NCI-H2107 treated with DMSO at 0.1 percent for 48 hours (cell line): ENCODE measurements at regions not wholly inside any gene's neighbourhood (a gene's known extent, or its start where the extent isn't known, plus 50 kb on each side); places are given as distances from the start of the nearest gene placed in this dataset.

Experiments
- DNase-seq: peaks from one replicate; lab custom pipeline; 2025; ENCODE audit not compliant: unreplicated experiment; lab: John Stamatoyannopoulos, UW

DNA sequence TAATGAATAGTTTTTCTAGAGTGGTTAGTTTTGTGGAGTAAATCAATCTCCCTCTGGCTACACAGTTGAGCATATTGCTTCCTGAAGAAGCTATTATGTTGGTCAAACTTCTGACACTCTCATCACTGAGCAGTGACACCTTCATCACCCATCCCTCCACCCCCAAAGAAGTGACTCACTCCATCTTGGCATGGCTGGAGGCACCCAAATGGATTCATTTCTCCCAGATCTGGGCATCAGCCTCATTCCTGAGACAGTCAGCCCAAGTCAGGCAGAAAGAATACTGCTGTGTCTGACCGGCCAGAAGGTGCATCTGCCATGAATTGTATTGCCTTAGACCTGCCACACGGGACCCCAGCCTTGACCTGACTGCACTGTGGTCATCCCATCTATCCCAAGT is 117.0 kb upstream of the HABP2 start:
- no peak for DNase-seq

DNA sequence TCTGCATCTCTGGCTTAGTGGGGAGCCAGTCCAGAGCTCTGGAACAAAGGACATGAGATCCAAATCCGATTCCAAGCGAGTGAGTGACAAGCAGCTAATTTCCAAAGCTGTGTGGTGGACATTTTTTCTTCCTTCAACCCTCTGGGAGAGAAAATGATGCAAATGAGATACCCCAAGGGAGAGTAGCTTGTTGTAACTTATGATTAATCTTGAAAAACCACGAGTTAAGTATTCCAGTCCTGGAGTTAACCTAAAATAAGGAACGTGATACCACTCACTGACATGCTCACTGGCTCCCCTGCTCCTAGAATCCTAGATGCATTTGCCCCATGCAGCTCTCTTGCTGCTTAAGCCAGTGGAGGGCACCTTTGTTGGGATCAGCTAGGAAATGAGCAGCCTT is 116.0 kb upstream of the HABP2 start:
- DNase-seq, result no peak

DNA sequence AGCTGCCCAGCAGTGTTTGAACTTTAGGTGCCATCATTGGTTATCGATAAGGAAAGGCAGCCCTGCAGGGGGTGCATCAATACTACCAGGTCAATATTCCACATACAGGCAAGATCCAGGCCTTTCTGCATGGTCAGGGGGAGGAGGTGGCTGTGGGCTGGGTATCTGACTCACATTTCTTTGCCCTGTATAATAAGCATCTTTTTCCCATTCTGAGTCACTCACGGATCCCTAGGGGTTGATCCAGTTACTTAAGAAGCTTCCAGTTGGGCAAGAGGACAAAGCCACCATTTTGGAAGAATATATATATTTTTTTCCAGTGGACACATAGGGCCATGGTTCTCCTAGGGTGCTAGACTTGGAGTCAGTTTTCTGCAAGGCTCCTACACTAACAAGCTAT is 114.2 kb upstream of the HABP2 start:
- no peak for DNase-seq

- DNase-seq, result no peak
These were observed 111.6 kb upstream of the HABP2 start for GRCh38 chr10:113441220-113441619.

DNA sequence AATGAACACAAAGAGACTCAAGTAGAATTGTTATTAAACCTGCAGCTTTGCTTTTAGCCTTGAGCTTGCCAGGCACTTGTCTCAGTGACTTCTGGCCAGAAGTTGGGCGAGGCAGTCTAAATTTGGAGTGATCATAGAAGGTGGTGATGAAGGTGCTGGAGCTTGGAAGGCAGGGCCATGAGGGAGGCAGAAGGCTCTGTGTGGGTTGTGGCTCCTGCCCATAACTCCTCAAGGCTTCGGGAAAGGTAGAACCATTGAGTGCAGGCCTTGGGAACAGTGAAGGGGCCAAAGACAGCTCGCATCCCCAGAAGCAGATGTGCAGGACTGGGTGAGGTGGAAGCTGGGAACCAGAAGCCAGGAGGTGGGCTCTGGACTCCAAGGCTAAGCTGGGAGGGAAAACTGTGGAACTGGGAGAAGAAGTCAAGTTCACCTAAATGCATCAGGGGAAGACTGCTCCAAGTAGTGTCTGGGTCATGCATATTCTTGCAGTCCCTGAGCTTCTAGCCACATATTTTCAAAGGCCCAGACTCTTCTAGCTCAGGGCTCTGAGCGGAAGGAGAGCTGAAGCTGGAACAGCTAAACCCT is 111.1 kb upstream of the HABP2 start:
- no peak for DNase-seq

GRCh38 chr10:113442336-113442735 is 110.5 kb upstream of the HABP2 start:
- no peak for DNase-seq

DNA sequence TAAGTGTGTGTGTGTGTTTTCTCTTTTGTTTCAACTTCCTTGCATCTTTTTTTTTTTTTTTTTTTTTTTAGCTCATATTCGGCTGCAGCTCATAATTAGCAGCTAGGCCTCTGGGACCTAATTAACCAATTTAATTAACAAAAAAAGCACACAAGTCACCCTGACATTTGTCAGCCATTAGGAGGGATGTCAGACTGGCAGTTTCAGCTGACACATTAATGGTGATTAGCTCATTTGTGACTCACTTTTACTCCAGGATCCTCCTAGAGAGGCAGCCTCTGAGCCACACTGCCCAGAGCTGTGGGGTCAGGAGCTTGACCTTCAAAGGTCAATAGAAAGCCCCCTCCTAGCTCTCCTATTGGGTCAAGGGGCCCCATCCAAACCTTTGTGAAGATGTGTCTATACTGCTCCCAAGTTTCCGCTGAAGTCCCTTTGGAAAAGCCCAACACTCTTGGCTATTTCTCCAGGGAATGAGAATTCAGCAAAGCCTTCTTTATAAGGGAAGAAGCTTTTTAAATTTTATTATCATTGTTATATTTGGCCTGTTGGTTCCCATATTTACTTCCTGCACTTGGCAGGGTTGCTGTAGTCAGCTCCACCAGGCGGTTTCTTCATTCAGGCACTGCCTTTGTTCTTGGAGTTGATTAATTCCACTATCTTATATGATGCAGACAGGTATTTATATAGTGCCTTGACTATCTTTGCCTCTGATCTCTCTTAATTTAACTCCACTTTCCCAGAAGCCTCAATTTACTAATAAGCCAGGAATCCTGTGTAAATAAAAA is 109.5 kb upstream of the HABP2 start:
- DNase-seq, result no peak

- no peak for DNase-seq
These were observed 108.0 kb upstream of the HABP2 start for GRCh38 chr10:113444766-113445365.

- no peak for DNase-seq
These were observed 107.1 kb upstream of the HABP2 start for GRCh38 chr10:113445736-113446135.

- no peak for DNase-seq
These were observed 106.1 kb upstream of the HABP2 start for GRCh38 chr10:113446739-113447138.

DNA sequence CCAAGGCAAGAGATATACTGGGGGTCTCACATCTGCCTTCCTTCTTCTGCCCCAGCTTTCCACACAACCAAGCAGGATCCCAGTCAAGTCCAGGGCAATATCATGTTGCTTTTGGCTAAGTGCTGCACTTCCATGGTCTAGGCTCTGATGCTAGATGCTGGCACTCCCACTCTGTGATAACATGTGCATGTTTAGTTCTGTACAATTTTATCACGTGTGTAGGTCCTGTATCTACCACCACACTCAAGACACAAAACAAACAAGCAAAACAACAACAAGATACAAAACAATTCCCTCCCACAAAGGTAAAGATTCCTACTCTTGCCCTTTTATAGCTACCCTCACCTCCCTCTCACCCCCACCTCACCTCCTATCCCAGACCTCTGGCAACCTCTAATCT is 105.6 kb upstream of the HABP2 start:
- DNase-seq, result no peak

DNA sequence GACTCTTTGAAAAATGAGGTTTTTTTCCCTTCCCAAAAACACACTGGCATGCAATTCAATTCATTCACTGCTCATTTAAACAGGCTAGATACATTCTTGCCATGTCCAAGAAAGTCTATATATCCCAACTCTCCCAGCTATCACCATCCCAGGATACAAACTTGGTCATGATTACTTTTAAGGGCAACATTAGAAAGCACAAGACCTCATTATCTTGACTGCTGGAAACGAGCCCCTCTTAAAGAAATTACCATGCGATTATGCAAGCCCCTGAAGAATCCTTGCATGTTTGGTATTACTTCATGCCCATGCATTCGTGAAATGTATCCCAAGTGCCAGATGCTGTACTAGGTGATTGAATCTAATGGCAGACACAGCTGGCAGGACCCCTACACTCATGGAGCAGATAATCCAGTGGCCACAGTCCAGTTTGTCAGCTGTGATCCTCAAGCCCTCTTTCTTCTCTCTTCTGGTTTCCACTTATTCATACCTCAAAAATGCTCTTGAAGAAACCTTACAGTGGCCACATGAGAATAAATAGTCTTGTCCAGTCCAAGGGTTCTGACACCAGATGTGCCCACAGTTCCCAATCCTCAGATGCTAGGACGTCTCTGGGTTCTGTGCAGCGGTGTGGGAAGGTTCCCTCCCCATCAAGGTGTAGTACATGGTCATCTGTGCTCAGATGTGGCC is 103.7 kb upstream of the HABP2 start:
- no peak for DNase-seq

DNA sequence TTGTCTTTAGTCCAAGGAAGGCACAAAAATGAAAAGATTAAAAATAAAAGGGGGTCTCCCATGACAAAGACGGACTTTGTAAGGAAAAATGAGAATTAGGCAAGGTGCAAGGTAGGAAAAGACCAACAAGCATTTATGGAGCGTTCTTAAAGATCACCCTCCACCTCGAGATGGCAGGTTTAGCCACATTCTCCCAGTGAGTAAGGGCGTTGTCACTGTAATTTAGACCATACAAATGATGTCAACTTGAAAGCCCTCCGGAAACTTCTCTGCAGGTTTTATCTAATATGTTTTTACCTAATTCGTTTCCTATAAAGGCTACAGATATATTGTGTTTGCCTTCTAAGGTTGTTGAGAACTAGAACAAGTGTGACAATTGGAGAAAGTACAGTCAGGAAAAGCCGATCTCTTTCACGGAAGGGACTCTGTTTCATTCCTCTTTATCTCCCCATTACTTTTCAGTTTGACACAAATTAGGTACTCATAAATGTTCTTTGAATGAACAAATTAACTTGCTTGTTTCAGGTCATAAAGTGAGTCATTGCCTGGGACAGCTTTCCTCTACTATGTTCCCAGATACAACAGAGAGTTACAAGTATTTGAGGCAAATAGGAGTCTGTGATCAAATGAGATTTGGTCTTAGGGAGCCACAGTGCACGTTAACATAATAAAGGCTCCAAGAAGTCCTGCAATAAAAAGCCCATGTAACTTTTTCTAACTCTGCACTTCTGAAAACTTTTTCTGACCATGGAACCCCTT is 102.6 kb upstream of the HABP2 start:
- no peak for DNase-seq

GRCh38 chr10:113450906-113451305 is 101.9 kb upstream of the HABP2 start:
- no peak for DNase-seq

GRCh38 chr10:113452146-113452845 is 100.6 kb upstream of the HABP2 start:
- DNase-seq, result no peak

DNA sequence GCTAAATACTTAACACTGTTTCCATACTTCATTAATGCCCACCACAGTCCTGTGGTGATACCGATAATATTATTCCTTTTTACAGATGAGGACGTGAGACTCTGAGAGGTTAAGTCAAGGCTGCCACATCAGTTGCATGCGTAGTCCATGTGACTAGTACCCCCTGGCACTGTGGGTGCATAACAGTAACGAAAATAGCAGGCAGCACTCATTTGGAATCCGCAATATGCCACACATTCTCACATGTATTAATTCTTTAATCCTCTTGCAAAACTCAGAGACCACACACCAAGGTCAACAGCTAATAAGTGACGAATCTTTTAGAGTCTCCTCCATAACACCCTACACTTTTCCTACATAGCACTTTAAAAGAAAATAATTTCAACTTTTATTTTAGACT is 99.5 kb upstream of the HABP2 start:
- no peak for DNase-seq

- no peak for DNase-seq
These were observed 98.4 kb upstream of the HABP2 start for GRCh38 chr10:113454341-113455061.

DNA sequence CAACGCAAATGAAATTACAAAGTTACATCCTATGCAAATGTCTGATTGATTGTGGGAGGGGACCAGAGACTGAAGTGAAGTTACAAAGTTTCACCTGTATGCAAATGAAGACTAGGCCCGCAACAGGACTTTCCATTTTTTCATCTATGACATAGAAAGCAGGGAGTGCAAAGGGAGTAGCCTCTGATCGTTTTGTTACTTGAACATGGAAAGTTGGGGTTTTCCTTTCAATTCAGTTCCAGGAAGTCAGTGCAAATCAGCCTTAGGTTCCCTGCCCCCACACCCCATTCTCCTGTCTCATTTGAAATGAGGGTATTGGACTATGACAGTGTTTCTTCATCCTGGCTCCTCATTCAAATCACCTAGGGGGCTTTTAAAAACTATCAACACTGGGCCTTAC is 96.9 kb upstream of the HABP2 start:
- no peak for DNase-seq

- no peak for DNase-seq
These were observed 96.1 kb upstream of the HABP2 start for GRCh38 chr10:113456741-113457140.

- no peak for DNase-seq
These were observed 95.4 kb upstream of the HABP2 start for GRCh38 chr10:113457408-113457807.
